ENCODE measurements at regions not wholly inside any gene's neighbourhood (a gene's known extent, or its start where the extent isn't known, plus 50 kb on each side); places are given as distances from the start of the nearest gene placed in this dataset.

DNA sequence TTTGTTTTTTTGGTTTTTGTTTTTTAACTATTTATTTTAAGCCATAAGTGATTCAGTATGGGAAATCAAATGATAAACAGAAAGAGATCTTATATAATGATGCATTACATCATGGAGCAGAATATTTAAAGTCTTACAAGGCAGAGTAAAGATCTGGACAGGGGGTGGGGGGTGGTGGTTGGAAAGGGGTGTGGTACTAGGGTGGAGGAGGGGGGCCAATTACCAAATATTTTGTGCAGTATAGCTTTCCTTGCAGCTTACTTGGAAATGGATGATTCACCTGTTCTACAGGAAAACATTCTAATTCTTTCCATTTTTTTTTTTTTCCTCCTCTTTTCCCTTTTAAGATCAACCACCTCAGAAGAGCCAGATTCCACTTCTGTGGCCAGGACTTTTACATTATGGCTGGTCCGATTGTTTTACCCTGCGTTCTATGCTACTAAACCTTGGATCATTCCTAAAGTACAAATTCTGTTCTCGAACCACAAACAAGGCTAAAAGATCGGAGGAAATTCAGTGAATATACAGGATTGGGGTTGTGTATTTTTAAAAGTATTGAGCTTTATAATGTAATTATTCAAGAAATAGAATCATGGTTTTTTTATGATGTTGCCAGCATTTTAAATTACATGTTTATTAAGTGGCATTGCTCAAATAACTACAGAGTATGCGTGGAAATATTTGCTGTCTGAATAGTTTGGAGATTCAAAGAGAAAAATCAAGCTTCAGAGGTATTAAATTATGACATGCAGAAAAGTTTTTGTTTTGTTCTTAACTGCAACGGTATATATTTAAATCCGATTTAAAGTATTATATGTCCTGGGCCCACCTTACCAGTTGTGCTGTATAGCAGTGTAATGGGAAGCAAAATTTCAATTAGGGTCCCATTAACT lies 859.5 kb downstream of the USP25 start:
- H3K4me3 ChIP-seq (ENCODE audit: low read depth, low read length), result no peak overlapping the region
- DNase-seq (ENCODE audit: low read depth), result no peak
- no peaks in the 10 kb centered on the region for H3K36me3 ChIP-seq (ENCODE audit: control insufficient read depth, insufficient read depth, low read length)
- TF ChIP-seq, protein P1, sequence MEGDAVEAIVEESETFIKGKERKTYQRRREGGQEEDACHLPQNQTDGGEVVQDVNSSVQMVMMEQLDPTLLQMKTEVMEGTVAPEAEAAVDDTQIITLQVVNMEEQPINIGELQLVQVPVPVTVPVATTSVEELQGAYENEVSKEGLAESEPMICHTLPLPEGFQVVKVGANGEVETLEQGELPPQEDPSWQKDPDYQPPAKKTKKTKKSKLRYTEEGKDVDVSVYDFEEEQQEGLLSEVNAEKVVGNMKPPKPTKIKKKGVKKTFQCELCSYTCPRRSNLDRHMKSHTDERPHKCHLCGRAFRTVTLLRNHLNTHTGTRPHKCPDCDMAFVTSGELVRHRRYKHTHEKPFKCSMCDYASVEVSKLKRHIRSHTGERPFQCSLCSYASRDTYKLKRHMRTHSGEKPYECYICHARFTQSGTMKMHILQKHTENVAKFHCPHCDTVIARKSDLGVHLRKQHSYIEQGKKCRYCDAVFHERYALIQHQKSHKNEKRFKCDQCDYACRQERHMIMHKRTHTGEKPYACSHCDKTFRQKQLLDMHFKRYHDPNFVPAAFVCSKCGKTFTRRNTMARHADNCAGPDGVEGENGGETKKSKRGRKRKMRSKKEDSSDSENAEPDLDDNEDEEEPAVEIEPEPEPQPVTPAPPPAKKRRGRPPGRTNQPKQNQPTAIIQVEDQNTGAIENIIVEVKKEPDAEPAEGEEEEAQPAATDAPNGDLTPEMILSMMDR (IDR thresholded peaks at IDR 0.05; ENCODE audit: insufficient read depth, low read length, poor library complexity, severe bottlenecking), result no peak
- H3K27me3 ChIP-seq (ENCODE audit: control insufficient read depth, insufficient read depth, low read length), result no peaks in the 10 kb centered on the region

DNA sequence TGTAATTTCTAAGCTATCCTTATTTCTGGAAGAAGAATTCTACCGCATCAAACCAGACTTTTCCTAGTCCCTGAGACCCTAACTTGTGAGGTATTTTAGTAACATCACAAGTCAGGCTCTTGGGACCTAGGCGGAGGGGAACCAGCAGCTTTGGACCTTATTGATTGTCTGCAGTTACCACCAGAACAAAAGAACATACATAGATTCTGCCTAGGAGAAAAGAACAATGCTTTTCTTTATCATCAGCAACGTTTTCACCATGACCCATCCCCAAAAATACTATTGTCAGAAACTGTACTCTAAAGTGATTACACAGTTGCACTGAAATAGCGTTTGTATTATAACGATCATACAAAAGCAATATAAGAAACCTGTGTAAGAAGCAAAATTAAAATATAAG lies 860.4 kb downstream of the USP25 start:
- Histone ChIP-seq H3K27me3 (ENCODE audit: control insufficient read depth, insufficient read depth, low read length) (no peaks in the 10 kb centered on the region), H3K4me3 (ENCODE audit: low read depth, low read length) (no peak overlapping the region), H3K36me3 (ENCODE audit: control insufficient read depth, insufficient read depth, low read length) (no peaks in the 10 kb centered on the region)
- no peak for DNase-seq (ENCODE audit: low read depth)
- TF ChIP-seq, protein P1 (IDR thresholded peaks at IDR 0.05; ENCODE audit: insufficient read depth, low read length, poor library complexity, severe bottlenecking), result no peak

DNA sequence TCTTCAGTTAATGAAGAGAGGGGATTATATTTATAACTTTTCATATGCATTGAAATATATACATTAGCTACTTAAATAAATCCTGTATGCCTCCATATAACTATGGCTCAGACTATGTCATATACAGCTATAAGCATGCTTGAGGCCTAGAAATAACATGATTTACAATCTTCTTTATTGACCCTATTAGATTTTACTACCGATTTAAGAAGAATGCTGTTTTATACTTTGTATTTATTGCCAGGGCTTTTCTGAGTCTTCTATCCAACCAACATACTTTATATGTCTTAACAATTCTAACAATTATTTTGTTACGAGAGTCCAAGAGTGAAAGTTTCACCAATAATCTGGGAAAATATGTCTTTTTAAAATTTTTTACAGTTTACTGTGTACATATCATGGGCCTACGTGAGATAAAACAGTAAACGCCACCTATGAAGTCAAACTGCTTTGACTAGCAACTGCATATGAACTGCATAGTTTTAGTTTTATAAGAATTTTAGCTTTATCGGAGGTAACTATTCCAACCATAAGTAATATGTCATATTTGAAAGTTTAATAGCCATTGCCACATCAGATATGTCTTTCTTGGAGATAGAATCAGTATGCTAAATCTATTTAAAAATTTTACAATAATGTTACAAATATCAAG lies 861.0 kb downstream of the USP25 start:
- no peak for DNase-seq (ENCODE audit: low read depth)
- H3K27me3 ChIP-seq (ENCODE audit: control insufficient read depth, insufficient read depth, low read length), result no peaks in the 10 kb centered on the region
- H3K36me3 ChIP-seq (ENCODE audit: control insufficient read depth, insufficient read depth, low read length), result no peaks in the 10 kb centered on the region
- H3K4me3 ChIP-seq (ENCODE audit: low read depth, low read length), result no peak overlapping the region
- TF ChIP-seq, protein P1 (IDR thresholded peaks at IDR 0.05; ENCODE audit: insufficient read depth, low read length, poor library complexity, severe bottlenecking), result no peak

DNA sequence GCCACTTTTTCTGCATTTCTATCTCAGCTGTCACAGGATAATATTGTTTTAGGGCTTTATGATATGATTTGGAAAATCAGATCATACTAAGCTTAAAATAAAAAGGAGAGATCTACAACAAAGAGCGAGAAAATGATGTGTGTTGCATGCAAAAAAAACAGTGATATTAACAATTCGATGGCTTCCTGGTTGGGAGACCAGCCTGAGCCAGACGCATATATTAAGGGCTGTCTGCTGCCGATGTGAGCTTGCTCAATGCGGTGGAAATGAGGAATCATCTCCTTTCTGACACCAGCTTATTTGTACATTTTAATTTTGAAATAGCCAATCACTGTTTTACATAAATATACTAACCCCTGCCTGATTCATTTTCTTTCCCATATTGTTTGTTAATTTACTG lies 862.6 kb downstream of the USP25 start:
- H3K36me3 ChIP-seq (ENCODE audit: control insufficient read depth, insufficient read depth, low read length), result no peaks in the 10 kb centered on the region
- TF ChIP-seq, protein P1 (IDR thresholded peaks at IDR 0.05; ENCODE audit: insufficient read depth, low read length, poor library complexity, severe bottlenecking), result no peak
- no peak overlapping the region for H3K4me3 ChIP-seq (ENCODE audit: low read depth, low read length)
- H3K27me3 ChIP-seq (ENCODE audit: control insufficient read depth, insufficient read depth, low read length), result no peaks in the 10 kb centered on the region
- no peak for DNase-seq (ENCODE audit: low read depth)

DNA sequence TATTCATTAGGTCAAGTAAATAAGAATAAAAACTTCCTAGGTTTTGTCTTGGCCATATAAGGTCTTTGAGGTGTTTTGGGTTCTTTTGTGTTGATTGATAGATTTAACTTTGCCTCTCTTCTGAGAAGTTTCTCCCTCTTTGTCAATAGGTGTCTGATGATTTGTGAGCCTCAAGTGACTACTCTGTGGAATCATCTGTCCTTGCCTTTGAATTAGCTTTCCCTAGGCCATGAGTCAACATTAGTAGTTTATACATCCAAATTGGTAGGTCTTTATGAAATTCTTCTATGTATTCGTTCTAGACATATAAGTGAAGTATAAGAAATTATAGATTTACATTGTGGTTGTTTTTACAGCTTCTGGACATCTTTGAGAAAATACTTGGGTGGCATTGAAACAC lies 864.4 kb downstream of the USP25 start:
- no peaks in the 10 kb centered on the region for H3K27me3 ChIP-seq (ENCODE audit: control insufficient read depth, insufficient read depth, low read length)
- no peak for DNase-seq (ENCODE audit: low read depth)
- no peak overlapping the region for H3K4me3 ChIP-seq (ENCODE audit: low read depth, low read length)
- TF ChIP-seq, protein P1 (IDR thresholded peaks at IDR 0.05; ENCODE audit: insufficient read depth, low read length, poor library complexity, severe bottlenecking), result no peak
- H3K36me3 ChIP-seq (ENCODE audit: control insufficient read depth, insufficient read depth, low read length), result no peaks in the 10 kb centered on the region
